Brain microvascular endothelial cell (primary cell): ENCODE measurements at regions not wholly inside any gene's neighbourhood (a gene's known extent, or its start where the extent isn't known, plus 50 kb on each side); places are given as distances from the start of the nearest gene placed in this dataset.

Experiments used
- DNase-seq: peaks from one replicate; pipeline ENCODE4 v3.0.0-alpha.2; 2020
- H3K27ac ChIP-seq: fragments of 250-450 bp; sonication (Bioruptor Pico); 2 replicates; pipeline ENCODE4 v1.5.1; 2020; ENCODE audit warnings: mild to moderate bottlenecking, moderate library complexity
- H3K27me3 ChIP-seq: fragments of 250-450 bp; sonication (Bioruptor Pico); replicated peaks from 2 replicates; pipeline ENCODE4 v1.5.1; 2020; ENCODE audit warnings: mild to moderate bottlenecking
- H3K36me3 ChIP-seq: fragments of 250-450 bp; sonication (Bioruptor Pico); replicated peaks from 2 replicates; pipeline ENCODE4 v1.5.1; 2020; ENCODE audit warnings: mild to moderate bottlenecking
- H3K4me3 ChIP-seq: 2 replicates; pipeline ENCODE4 v1.5.1; 2011; ENCODE audit warnings: low read depth, mild to moderate bottlenecking, control low read depth, low read length, moderate library complexity
- in situ Hi-C: cut with HindIII; loops from 2 replicates; pipeline ENCODE4 v1.10.0; 2017; ENCODE audit warnings: low sequenced_read_pairs, low pct_ligation_motif_present
- TF ChIP-seq, protein P1 (sequence below): IDR thresholded peaks from 2 replicates; pipeline ENCODE4 v1.5.1; 2011; ENCODE audit warnings: low read depth, mild to moderate bottlenecking, moderate library complexity, low read length, control low read depth, inconsistent platforms; ENCODE audit errors: missing control alignments

DNA sequence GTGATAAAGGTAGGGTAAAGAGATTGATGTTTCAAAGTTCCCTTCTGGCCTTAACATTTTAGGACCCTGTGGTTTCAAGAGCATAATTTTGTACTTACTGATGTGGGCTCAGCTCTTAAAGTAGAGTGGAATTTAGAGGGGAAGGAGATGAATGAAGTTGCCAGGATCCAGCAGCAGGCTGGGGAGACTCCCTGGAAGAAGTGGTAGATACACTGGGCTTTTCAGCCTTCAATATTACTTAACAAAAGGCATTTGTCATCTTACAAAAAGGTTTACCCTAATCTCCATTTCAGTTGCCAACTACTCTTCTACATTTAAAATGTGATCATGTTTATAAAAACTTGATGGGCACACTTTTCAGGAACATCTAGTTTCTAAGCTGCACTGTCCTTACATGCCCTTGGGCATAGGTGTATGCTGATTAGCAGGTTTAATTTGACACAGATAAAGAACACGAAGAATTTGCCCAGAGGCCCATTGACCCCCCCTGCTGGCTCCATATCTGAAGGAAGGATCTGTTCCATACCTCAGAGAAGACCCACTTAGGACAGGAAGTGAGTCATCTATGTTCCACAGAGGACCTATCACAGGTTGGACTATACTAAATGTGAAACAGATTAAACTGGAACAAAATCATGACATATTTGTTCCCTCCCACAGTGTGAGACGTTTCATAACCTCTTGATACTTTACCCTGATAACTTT, 93.0 kb upstream of the LPP start:
- TF ChIP-seq, protein P1, sequence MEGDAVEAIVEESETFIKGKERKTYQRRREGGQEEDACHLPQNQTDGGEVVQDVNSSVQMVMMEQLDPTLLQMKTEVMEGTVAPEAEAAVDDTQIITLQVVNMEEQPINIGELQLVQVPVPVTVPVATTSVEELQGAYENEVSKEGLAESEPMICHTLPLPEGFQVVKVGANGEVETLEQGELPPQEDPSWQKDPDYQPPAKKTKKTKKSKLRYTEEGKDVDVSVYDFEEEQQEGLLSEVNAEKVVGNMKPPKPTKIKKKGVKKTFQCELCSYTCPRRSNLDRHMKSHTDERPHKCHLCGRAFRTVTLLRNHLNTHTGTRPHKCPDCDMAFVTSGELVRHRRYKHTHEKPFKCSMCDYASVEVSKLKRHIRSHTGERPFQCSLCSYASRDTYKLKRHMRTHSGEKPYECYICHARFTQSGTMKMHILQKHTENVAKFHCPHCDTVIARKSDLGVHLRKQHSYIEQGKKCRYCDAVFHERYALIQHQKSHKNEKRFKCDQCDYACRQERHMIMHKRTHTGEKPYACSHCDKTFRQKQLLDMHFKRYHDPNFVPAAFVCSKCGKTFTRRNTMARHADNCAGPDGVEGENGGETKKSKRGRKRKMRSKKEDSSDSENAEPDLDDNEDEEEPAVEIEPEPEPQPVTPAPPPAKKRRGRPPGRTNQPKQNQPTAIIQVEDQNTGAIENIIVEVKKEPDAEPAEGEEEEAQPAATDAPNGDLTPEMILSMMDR, result peak; percentile 24
- H3K27ac ChIP-seq, result no peak overlapping the region
- in situ Hi-C loops, result no loop called here
- no peak overlapping the region for H3K4me3 ChIP-seq
- DNase-seq, result peak; percentile 53
- no peaks in the 10 kb centered on the region for H3K27me3 ChIP-seq
- no peaks in the 10 kb centered on the region for H3K36me3 ChIP-seq

DNA sequence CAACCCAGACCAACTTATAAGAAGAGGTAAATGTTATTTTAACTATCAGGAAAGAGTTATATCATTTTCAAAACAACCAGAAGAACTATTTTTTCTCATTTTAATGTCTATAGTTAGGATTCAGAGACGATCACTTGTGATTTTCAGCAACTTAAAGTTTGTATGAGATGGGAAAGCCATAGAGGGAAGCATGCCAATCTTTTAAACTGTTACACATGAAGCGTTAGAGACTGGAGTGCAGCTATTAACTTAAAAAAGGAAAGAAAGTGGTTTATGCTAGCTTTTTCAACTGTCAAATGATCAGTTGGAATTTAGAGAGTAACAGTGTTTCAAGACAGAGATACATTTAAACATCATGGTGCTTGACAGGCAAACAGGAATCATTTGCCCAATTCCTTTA, 91.7 kb upstream of the LPP start:
- Histone ChIP-seq H3K36me3 (no peaks in the 10 kb centered on the region), H3K4me3 (no peak overlapping the region), H3K27me3 (no peaks in the 10 kb centered on the region), H3K27ac (no peak overlapping the region)
- in situ Hi-C loops, result no loop called here
- TF ChIP-seq, protein P1, result no peak
- DNase-seq, result no peak

GRCh38 chr3:188064831-188065493, 89.0 kb upstream of the LPP start:
- Histone ChIP-seq H3K4me3 (no peak overlapping the region), H3K36me3 (no peaks in the 10 kb centered on the region), H3K27ac (no peak overlapping the region), H3K27me3 (no peaks in the 10 kb centered on the region)
- in situ Hi-C loops, result no loop called here
- DNase-seq, result peak; percentile 32
- TF ChIP-seq, protein P1, result no peak

- DNase-seq, result no peak
- TF ChIP-seq, protein P1, result no peak
- in situ Hi-C loops, result no loop called here
Measured at GRCh38 chr3:188066141-188066540, 87.8 kb upstream of the LPP start.

DNA sequence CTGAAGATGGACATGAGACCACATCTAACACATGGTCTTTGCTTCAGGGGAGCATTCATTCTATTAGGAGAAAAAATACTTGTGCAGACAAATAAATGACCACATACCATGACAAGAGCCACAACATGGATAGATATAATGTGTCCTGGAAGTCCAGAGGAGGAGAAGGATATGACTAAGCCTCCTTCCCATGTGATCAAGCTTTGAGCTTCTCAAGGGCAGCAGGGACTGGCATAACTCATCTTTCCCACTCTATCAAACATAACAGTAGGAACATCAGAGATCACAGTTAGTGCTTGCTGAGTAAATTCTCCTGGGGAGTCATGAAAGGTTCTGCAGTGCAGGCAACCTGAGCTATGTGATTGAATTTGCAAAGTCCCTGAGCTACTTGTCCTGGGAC, 86.0 kb upstream of the LPP start:
- TF ChIP-seq, protein P1, result no peak
- peak; percentile 73 for DNase-seq
- in situ Hi-C loops, result no loop called here
- H3K36me3 ChIP-seq, result no peaks in the 10 kb centered on the region
- H3K27me3 ChIP-seq, result no peaks in the 10 kb centered on the region
- H3K27ac ChIP-seq, result no peak overlapping the region
- no peak overlapping the region for H3K4me3 ChIP-seq

More at GRCh38 chr3:188066141-188066540, 87.8 kb upstream of the LPP start:
- Histone ChIP-seq H3K4me3 (no peak overlapping the region), H3K27me3 (no peaks in the 10 kb centered on the region), H3K36me3 (no peaks in the 10 kb centered on the region), H3K27ac (no peak overlapping the region)

- no peak for DNase-seq
- Histone ChIP-seq H3K36me3 (no peaks in the 10 kb centered on the region), H3K27ac (no peak overlapping the region), H3K4me3 (no peak overlapping the region), H3K27me3 (no peaks in the 10 kb centered on the region)
- TF ChIP-seq, protein P1, result no peak
- in situ Hi-C loops, result no loop called here
Measured at GRCh38 chr3:188068342-188068741, 85.6 kb upstream of the LPP start.
